ENCODE measurements at regions not wholly inside any gene's neighbourhood (a gene's known extent, or its start where the extent isn't known, plus 50 kb on each side); places are given as distances from the start of the nearest gene placed in this dataset.

GRCh38 chr5:6289239-6289638 lies 89.1 kb downstream of the MED10 start:
- Histone ChIP-seq H3K4ac (replicated peaks; ENCODE audit: insufficient read length, low read depth, low read length) (no peak overlapping the region), H2BK15ac (ENCODE audit: low read length) (no peak overlapping the region), H3K27ac (ENCODE audit: low read depth, low read length) (no peak overlapping the region), H2BK12ac (ENCODE audit: low read depth, low read length) (no peak overlapping the region), H3K14ac (ENCODE audit: insufficient read length) (no peak overlapping the region), H2AFZ (ENCODE audit: low read length) (no peak overlapping the region), H3K4me2 (ENCODE audit: insufficient read depth in 1 of 2, low read depth in 2 of 2, low read length in 2 of 2) (no peak overlapping the region), H3K23ac (ENCODE audit: insufficient read length) (no peak overlapping the region), H3K4me1 (replicated peaks in 1 of 4; ENCODE audit: control insufficient read depth in 3 of 4, insufficient read depth in 4 of 4, low read length in 3 of 4) (no peaks in the 10 kb centered on the region; a peak in 1 of 7 replicates), H3K79me2 (ENCODE audit: control insufficient read depth in 1 of 2, insufficient read depth in 2 of 2, low read length in 2 of 2) (no peaks in the 10 kb centered on the region), H3K27me3 (replicated peaks in 1 of 4; ENCODE audit: control insufficient read depth in 3 of 4, extremely low read depth in 1 of 4, insufficient read depth in 3 of 4, low read length in 3 of 4) (peaks cover 0 to 2% (median 0%) of the 10 kb centered on the region in 4 experiments; a peak in 1 of 7 replicates), H4K5ac (ENCODE audit: insufficient read length, low read depth, low read length) (no peak overlapping the region), H2BK120ac (replicated peaks; ENCODE audit: low read depth, low read length) (no peak overlapping the region), H3K23me2 (ENCODE audit: low read depth, low read length) (no peaks in the 10 kb centered on the region), H3K9me3 (ENCODE audit: insufficient read depth in 2 of 2, low read depth in 1 of 2, low read length in 1 of 2) (no peaks in the 10 kb centered on the region), H2AK5ac (ENCODE audit: low read depth, low read length) (no peak overlapping the region), H4K8ac (ENCODE audit: extremely low read depth, insufficient read depth, low read length) (no peak overlapping the region), H3K79me1 (ENCODE audit: low read depth, low read length) (no peaks in the 10 kb centered on the region), H3K9ac (replicated peaks in 1 of 4; ENCODE audit: extremely low read depth in 1 of 4, low read depth in 3 of 4, low read length in 3 of 4) (no peak overlapping the region), H4K91ac (replicated peaks; ENCODE audit: insufficient read length, low read length) (no peak overlapping the region), H3K56ac (replicated peaks; ENCODE audit: insufficient read length, low read depth, low read length) (no peak overlapping the region), H3K36me3 (ENCODE audit: control insufficient read depth in 2 of 4, insufficient read depth in 4 of 4, low read length in 3 of 4) (no peaks in the 10 kb centered on the region), H3K18ac (ENCODE audit: extremely low read depth, low read length) (no peak overlapping the region), H2BK5ac (ENCODE audit: low read depth, low read length) (no peak overlapping the region), H4K20me1 (replicated peaks in 1 of 2; ENCODE audit: control insufficient read depth in 1 of 2, insufficient read depth in 2 of 2, low read length in 2 of 2) (no peaks in the 10 kb centered on the region), H3K4me3 (ENCODE audit: extremely low read depth in 1 of 4, insufficient read depth in 2 of 4, low read depth in 3 of 4, low read length in 4 of 4) (no peak overlapping the region), H2BK20ac (ENCODE audit: low read length) (no peak overlapping the region)
- FAIRE-seq (no peak), DNase-seq (ENCODE audit: low read depth in 1 of 2, low spot score in 2 of 2) (no peak)
- CTCF ChIA-PET (ENCODE audit: partially characterized antibody), result interaction anchor here (0.8 kb wide), 1 partner anchor 166 kb away, joined by 3 read pairs; no protein-coding TSS in a partner anchor
- WGBS, 2 experiments (ENCODE audit: extremely low coverage in 1 of 2, insufficient coverage in 1 of 2, insufficient read length in 1 of 2, insufficient replicate concordance in 2 of 2, low coverage in 1 of 2, low lambda C conversion rate in 2 of 2, missing lambda C conversion rate in 1 of 2), result 93% methylated on average over 3 of the region's 3 CpGs; no CpG with 5 or more reads in 1 of the 2 experiments
- TF ChIP-seq CHD1 (IDR thresholded peaks at IDR 0.05; ENCODE audit: low read depth, low read length) (no peak), CHD2 (IDR thresholded peaks at IDR 0.05; ENCODE audit: low read length) (no peak), HDAC6 (IDR thresholded peaks at IDR 0.05; ENCODE audit: low read depth, low read length) (no peak)
- POLR2A ChIA-PET (ENCODE audit: partially characterized antibody), result interaction anchor here (1.1 kb wide), 1 partner anchor 150 kb away, joined by 3 read pairs; no protein-coding TSS in a partner anchor

All from H1 (cell line).